Mammary epithelial cell (primary cell): ENCODE measurements at regions not wholly inside any gene's neighbourhood (a gene's known extent, or its start where the extent isn't known, plus 50 kb on each side); places are given as distances from the start of the nearest gene placed in this dataset.

ENCODE experiments used
- EZH2 ChIP-seq: IDR thresholded peaks from 2 replicates; pipeline ENCODE4 v1.6.1; 2012; ENCODE audit warnings: low read length, inconsistent platforms, borderline replicate concordance
- TF ChIP-seq, protein P1 (sequence below), 2 donors: IDR thresholded peaks in 1 of 2; conservative IDR thresholded peaks in 1 of 2; 2 replicates each; pipeline ENCODE4 v1.5.1; 2011 to 2012; ENCODE audit warnings: inconsistent platforms in 2 of 2, low read length in 2 of 2, mild to moderate bottlenecking in 2 of 2, control low read depth in 1 of 2, low read depth in 1 of 2; ENCODE audit not compliant: insufficient read depth in 1 of 2; ENCODE audit errors: extremely low read depth in 1 of 2

GRCh38 chr4:181503687-181504390 lies 739.4 kb upstream of the TENM3 start:
- no peak for TF ChIP-seq EZH2
- TF ChIP-seq, protein P1, sequence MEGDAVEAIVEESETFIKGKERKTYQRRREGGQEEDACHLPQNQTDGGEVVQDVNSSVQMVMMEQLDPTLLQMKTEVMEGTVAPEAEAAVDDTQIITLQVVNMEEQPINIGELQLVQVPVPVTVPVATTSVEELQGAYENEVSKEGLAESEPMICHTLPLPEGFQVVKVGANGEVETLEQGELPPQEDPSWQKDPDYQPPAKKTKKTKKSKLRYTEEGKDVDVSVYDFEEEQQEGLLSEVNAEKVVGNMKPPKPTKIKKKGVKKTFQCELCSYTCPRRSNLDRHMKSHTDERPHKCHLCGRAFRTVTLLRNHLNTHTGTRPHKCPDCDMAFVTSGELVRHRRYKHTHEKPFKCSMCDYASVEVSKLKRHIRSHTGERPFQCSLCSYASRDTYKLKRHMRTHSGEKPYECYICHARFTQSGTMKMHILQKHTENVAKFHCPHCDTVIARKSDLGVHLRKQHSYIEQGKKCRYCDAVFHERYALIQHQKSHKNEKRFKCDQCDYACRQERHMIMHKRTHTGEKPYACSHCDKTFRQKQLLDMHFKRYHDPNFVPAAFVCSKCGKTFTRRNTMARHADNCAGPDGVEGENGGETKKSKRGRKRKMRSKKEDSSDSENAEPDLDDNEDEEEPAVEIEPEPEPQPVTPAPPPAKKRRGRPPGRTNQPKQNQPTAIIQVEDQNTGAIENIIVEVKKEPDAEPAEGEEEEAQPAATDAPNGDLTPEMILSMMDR (conservative IDR thresholded peaks at IDR 0.05 in 1 of 2, IDR thresholded peaks at IDR 0.05 in 1 of 2; ENCODE audit: extremely low read depth in 1 of 2, insufficient read depth in 1 of 2, low read depth in 1 of 2, low read length in 2 of 2) = no peak
